SU-DHL-6 (cell line): ENCODE measurements at regions not wholly inside any gene's neighbourhood (a gene's known extent, or its start where the extent isn't known, plus 50 kb on each side); places are given as distances from the start of the nearest gene placed in this dataset.

Experiments used
- H2AFZ ChIP-seq: fragments of 200-600 bp; sonication (generic); 2 replicates; pipeline ENCODE4 v1.6.1; 2014; ENCODE audit warnings: low read depth, mild to moderate bottlenecking, moderate library complexity, mixed read lengths, antibody characterized with exemption, low read length; ENCODE audit not compliant: severe bottlenecking
- H3F3A ChIP-seq: fragments of 200-600 bp; shearing (Covaris generic); 2 replicates; pipeline ENCODE4 v1.6.0; 2016; ENCODE audit warnings: antibody characterized with exemption, mild to moderate bottlenecking; ENCODE audit not compliant: insufficient read depth
- H3K27ac ChIP-seq: fragments of 200-600 bp; sonication (generic); 2 replicates; pipeline ENCODE4 v1.5.1; 2016; ENCODE audit warnings: low read depth, mild to moderate bottlenecking, low read length, moderate library complexity, mixed read lengths
- H3K27me3 ChIP-seq: fragments of 200-600 bp; sonication (generic), shearing (Covaris generic); 2 replicates; pipeline ENCODE4 v1.6.0; 2014; ENCODE audit warnings: mild to moderate bottlenecking, low read length
- H3K36me3 ChIP-seq: fragments of 200-600 bp; sonication (generic); 2 replicates; pipeline ENCODE4 v1.6.1; 2014; ENCODE audit warnings: mild to moderate bottlenecking, low read length, mixed read lengths
- H3K4me2 ChIP-seq: fragments of 300-600, 200-600 bp; shearing (Covaris generic), sonication (generic); 2 replicates; pipeline ENCODE4 v1.6.0; 2014; ENCODE audit warnings: low read length, low read depth, mild to moderate bottlenecking; ENCODE audit not compliant: poor library complexity, severe bottlenecking
- H3K4me3 ChIP-seq: fragments of 200-600 bp; sonication (generic); 2 replicates; pipeline ENCODE4 v1.5.1; 2014; ENCODE audit warnings: antibody characterized with exemption, low read length, mild to moderate bottlenecking, mixed read lengths; ENCODE audit not compliant: insufficient read depth, poor library complexity, severe bottlenecking
- H3K79me2 ChIP-seq: fragments of 200-600 bp; sonication (generic); 2 replicates; pipeline ENCODE4 v1.6.1; 2014; ENCODE audit warnings: mild to moderate bottlenecking, low read length, moderate library complexity; ENCODE audit not compliant: insufficient read depth
- H3K9ac ChIP-seq: fragments of 200-600 bp; sonication (generic); 2 replicates; pipeline ENCODE4 v1.7.0; 2014; ENCODE audit warnings: mild to moderate bottlenecking, low read length
- H3K9me2 ChIP-seq: fragments of 200-600 bp; sonication (generic); replicated peaks from 2 replicates; pipeline ENCODE4 v1.6.1; 2014; ENCODE audit warnings: low read length; ENCODE audit not compliant: insufficient read depth
- H3K9me3 ChIP-seq: fragments of 200-600 bp; sonication (generic); 2 replicates; pipeline ENCODE4 v1.6.1; 2014; ENCODE audit warnings: low read length, mixed read lengths; ENCODE audit not compliant: insufficient read depth
- H4K20me1 ChIP-seq: fragments of 200-600 bp; sonication (generic); 2 replicates; pipeline ENCODE4 v1.6.1; 2014; ENCODE audit warnings: low read depth, mild to moderate bottlenecking, antibody characterized with exemption, low read length, moderate library complexity, mixed read lengths
- CTCF ChIP-seq: fragments of 200-600 bp; sonication (generic); IDR thresholded peaks from one replicate; pipeline ENCODE4 v1.5.1; 2017; ENCODE audit warnings: antibody characterized with exemption, mild to moderate bottlenecking, low read length, moderate library complexity; ENCODE audit not compliant: insufficient read depth, poor library complexity, severe bottlenecking
- EZH2phosphoT487 ChIP-seq: fragments of 200-600 bp; sonication (generic), shearing (Covaris generic); conservative IDR thresholded peaks from 2 replicates; pipeline ENCODE4 v1.6.1; 2018; ENCODE audit warnings: mild to moderate bottlenecking, antibody characterized with exemption, low read length, moderate library complexity, mixed read lengths

- TF ChIP-seq EZH2phosphoT487 (no peak), CTCF (no peak)
- Histone ChIP-seq H3K79me2 (no peaks in the 10 kb centered on the region), H3F3A (no peaks in the 10 kb centered on the region), H3K27ac (no peak overlapping the region), H3K4me2 (no peak overlapping the region), H3K9me2 (no peaks in the 10 kb centered on the region), H3K27me3 (no peaks in the 10 kb centered on the region), H4K20me1 (no peaks in the 10 kb centered on the region), H3K4me3 (no peak overlapping the region), H3K36me3 (no peaks in the 10 kb centered on the region), H2AFZ (no peak overlapping the region), H3K9ac (no peak overlapping the region), H3K9me3 (no peaks in the 10 kb centered on the region)
Measured at GRCh38 chr12:114975640-114976310, 291.8 kb upstream of the TBX3 start.

- no peak overlapping the region for H3K4me2 ChIP-seq
- no peak overlapping the region for H3K9ac ChIP-seq
- no peaks in the 10 kb centered on the region for H3K27me3 ChIP-seq
Measured at GRCh38 chr12:114974826-114975639, 291.1 kb upstream of the TBX3 start.

GRCh38 chr12:114974333-114974732 lies 290.4 kb upstream of the TBX3 start:
- Histone ChIP-seq H2AFZ (no peak overlapping the region), H3K9ac (no peak overlapping the region), H3K36me3 (no peaks in the 10 kb centered on the region), H3K9me2 (no peaks in the 10 kb centered on the region), H3K27ac (no peak overlapping the region), H4K20me1 (no peaks in the 10 kb centered on the region), H3K79me2 (no peaks in the 10 kb centered on the region), H3F3A (no peaks in the 10 kb centered on the region), H3K4me2 (no peak overlapping the region), H3K9me3 (no peaks in the 10 kb centered on the region), H3K4me3 (no peak overlapping the region), H3K27me3 (no peaks in the 10 kb centered on the region)
- TF ChIP-seq EZH2phosphoT487 (no peak), CTCF (no peak)

More at GRCh38 chr12:114974826-114975639, 291.1 kb upstream of the TBX3 start:
- TF ChIP-seq CTCF (no peak), EZH2phosphoT487 (no peak)
- no peak overlapping the region for H3K27ac ChIP-seq
- H3K36me3 ChIP-seq, result no peaks in the 10 kb centered on the region
- H3K79me2 ChIP-seq, result no peaks in the 10 kb centered on the region
- no peaks in the 10 kb centered on the region for H3K9me2 ChIP-seq
- no peak overlapping the region for H3K4me3 ChIP-seq
- H4K20me1 ChIP-seq, result no peaks in the 10 kb centered on the region
- no peaks in the 10 kb centered on the region for H3K9me3 ChIP-seq
- no peak overlapping the region for H2AFZ ChIP-seq
- H3F3A ChIP-seq, result no peaks in the 10 kb centered on the region
